DND-41 (cell line): ENCODE measurements at regions not wholly inside any gene's neighbourhood (a gene's known extent, or its start where the extent isn't known, plus 50 kb on each side); places are given as distances from the start of the nearest gene placed in this dataset.

Experiments used
- EZH2 ChIP-seq: IDR thresholded peaks from 3 replicates; pipeline ENCODE4 v1.6.1; 2012; ENCODE audit warnings: borderline replicate concordance, low read depth, mild to moderate bottlenecking, moderate library complexity, low read length, inconsistent platforms; ENCODE audit not compliant: severe bottlenecking
- TF ChIP-seq, protein P1 (sequence below): IDR thresholded peaks from 2 replicates; pipeline ENCODE4 v1.5.1; 2012; ENCODE audit warnings: borderline replicate concordance, low read length, moderate library complexity, mild to moderate bottlenecking; ENCODE audit not compliant: poor library complexity, severe bottlenecking; ENCODE audit errors: extremely low read depth

DNA sequence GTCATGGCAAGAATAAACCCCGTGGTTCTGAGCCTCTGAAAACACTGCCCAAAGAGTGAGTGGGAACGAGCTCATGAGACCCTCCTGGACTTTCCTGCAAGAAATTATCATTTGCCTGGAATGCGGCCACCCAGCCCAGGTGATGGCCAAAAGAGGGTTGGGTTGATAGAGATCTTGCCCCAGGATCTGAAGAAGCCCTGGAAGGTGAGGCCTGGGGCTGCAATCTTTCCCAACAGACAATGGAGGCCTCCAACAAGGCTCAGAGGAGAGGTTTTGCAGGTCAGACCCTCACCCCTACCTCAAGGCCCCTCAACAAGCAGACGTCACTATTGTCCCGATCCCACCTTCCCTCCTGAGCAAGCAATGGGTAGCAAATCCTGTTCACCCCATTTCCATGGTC, 106.0 kb upstream of the SOD1 start:
- TF ChIP-seq, protein P1, sequence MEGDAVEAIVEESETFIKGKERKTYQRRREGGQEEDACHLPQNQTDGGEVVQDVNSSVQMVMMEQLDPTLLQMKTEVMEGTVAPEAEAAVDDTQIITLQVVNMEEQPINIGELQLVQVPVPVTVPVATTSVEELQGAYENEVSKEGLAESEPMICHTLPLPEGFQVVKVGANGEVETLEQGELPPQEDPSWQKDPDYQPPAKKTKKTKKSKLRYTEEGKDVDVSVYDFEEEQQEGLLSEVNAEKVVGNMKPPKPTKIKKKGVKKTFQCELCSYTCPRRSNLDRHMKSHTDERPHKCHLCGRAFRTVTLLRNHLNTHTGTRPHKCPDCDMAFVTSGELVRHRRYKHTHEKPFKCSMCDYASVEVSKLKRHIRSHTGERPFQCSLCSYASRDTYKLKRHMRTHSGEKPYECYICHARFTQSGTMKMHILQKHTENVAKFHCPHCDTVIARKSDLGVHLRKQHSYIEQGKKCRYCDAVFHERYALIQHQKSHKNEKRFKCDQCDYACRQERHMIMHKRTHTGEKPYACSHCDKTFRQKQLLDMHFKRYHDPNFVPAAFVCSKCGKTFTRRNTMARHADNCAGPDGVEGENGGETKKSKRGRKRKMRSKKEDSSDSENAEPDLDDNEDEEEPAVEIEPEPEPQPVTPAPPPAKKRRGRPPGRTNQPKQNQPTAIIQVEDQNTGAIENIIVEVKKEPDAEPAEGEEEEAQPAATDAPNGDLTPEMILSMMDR: no peak
- TF ChIP-seq EZH2: no peak
